WTC11 (cell line): ENCODE measurements at regions not wholly inside any gene's neighbourhood (a gene's known extent, or its start where the extent isn't known, plus 50 kb on each side); places are given as distances from the start of the nearest gene placed in this dataset.

Experiments used
- ATF1 ChIP-seq: sonication (generic); formaldehyde crosslinking; IDR thresholded peaks from 2 replicates; pipeline ENCODE4 v1.8.1; 2023; ENCODE audit warnings: mild to moderate bottlenecking, moderate library complexity, missing genetic modification reagents
- CREB1 ChIP-seq: sonication (generic); formaldehyde crosslinking; IDR thresholded peaks from 2 replicates; pipeline ENCODE4 v1.8.0; 2023; ENCODE audit warnings: mild to moderate bottlenecking, missing genetic modification reagents
- FOXK1 ChIP-seq: sonication (generic); formaldehyde crosslinking; IDR thresholded peaks from 2 replicates; pipeline ENCODE4 v1.8.0; 2022; ENCODE audit warnings: mild to moderate bottlenecking, moderate library complexity, missing genetic modification reagents
- GTF2I ChIP-seq: fragments of 250-450 bp; sonication (Bioruptor Pico); conservative IDR thresholded peaks from 2 replicates; pipeline ENCODE4 v1.4.0; 2021; ENCODE audit warnings: mild to moderate bottlenecking
- JUN ChIP-seq: sonication (generic); formaldehyde crosslinking; IDR thresholded peaks from 2 replicates; pipeline ENCODE4 v1.8.0; 2023; ENCODE audit warnings: mild to moderate bottlenecking, missing genetic modification reagents
- MYBL2 ChIP-seq: sonication (generic); formaldehyde crosslinking; IDR thresholded peaks from 2 replicates; pipeline ENCODE4 v1.8.1; 2023; ENCODE audit warnings: mild to moderate bottlenecking, moderate library complexity, missing genetic modification reagents
- NFATC4 ChIP-seq: fragments of 250-450 bp; sonication (Bioruptor Pico); IDR thresholded peaks from 2 replicates; pipeline ENCODE4 v1.9.0; 2021; ENCODE audit warnings: mild to moderate bottlenecking
- PREB ChIP-seq: sonication (generic); formaldehyde crosslinking; IDR thresholded peaks from 2 replicates; pipeline ENCODE4 v1.8.1; 2022; ENCODE audit warnings: mild to moderate bottlenecking, missing genetic modification reagents, moderate library complexity, borderline replicate concordance
- SMAD3 ChIP-seq: sonication (generic); formaldehyde crosslinking; IDR thresholded peaks from 2 replicates; pipeline ENCODE4 v1.8.0; 2022; ENCODE audit warnings: missing genetic modification reagents, mild to moderate bottlenecking, borderline replicate concordance
- USF2 ChIP-seq: sonication (generic); formaldehyde crosslinking; IDR thresholded peaks from 2 replicates; pipeline ENCODE4 v1.8.1; 2023; ENCODE audit warnings: mild to moderate bottlenecking, missing genetic modification reagents, moderate library complexity
- ZBTB21 ChIP-seq: sonication (generic); formaldehyde crosslinking; IDR thresholded peaks from 2 replicates; pipeline ENCODE4 v1.8.1; 2023; ENCODE audit warnings: mild to moderate bottlenecking, missing genetic modification reagents, borderline replicate concordance
- TF ChIP-seq, protein P1 (sequence below): fragments of 200-600 bp; IDR thresholded peaks from 2 replicates; pipeline ENCODE4 v1.8.0; 2022; ENCODE audit warnings: antibody characterized with exemption

DNA sequence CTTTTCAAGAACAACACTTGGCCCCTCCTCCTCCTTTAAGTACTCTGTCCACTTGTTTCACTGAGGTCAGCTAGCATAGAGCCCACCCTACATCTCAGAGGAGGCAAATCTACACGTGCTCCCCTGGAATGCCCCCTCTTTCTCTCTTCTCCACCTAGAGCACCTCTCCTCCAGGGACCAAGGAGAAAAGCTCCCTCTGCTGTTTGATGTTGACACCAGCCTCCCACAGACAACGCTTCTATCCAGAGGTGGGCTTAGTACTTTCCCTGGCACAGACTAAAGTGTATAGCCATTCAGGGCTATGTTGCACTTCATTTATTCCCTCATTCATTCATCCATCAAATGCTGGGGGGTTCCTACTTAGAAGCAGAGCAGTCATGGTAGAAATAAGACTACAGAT, 68.2 kb upstream of the TAF1L start:
- TF ChIP-seq GTF2I (CRISPR knock-in tag) (no peak), USF2 (CRISPR knock-in tag) (no peak), JUN (CRISPR knock-in tag) (no peak), PREB (no peak), MYBL2 (CRISPR knock-in tag) (no peak), ZBTB21 (CRISPR knock-in tag) (no peak), FOXK1 (CRISPR knock-in tag) (no peak), SMAD3 (CRISPR knock-in tag) (no peak), NFATC4 (CRISPR knock-in tag) (no peak), ATF1 (CRISPR knock-in tag) (no peak), CREB1 (no peak)
- TF ChIP-seq, protein P1, sequence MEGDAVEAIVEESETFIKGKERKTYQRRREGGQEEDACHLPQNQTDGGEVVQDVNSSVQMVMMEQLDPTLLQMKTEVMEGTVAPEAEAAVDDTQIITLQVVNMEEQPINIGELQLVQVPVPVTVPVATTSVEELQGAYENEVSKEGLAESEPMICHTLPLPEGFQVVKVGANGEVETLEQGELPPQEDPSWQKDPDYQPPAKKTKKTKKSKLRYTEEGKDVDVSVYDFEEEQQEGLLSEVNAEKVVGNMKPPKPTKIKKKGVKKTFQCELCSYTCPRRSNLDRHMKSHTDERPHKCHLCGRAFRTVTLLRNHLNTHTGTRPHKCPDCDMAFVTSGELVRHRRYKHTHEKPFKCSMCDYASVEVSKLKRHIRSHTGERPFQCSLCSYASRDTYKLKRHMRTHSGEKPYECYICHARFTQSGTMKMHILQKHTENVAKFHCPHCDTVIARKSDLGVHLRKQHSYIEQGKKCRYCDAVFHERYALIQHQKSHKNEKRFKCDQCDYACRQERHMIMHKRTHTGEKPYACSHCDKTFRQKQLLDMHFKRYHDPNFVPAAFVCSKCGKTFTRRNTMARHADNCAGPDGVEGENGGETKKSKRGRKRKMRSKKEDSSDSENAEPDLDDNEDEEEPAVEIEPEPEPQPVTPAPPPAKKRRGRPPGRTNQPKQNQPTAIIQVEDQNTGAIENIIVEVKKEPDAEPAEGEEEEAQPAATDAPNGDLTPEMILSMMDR, result no peak
